Gastroesophageal sphincter (tissue), 3 donors: ENCODE measurements at regions not wholly inside any gene's neighbourhood (a gene's known extent, or its start where the extent isn't known, plus 50 kb on each side); places are given as distances from the start of the nearest gene placed in this dataset.

Experiments used
- POLR2A ChIP-seq, 2 donors: fragments of 450-650 bp; IDR thresholded peaks; one replicate each; pipeline ENCODE4 v1.6.1; 2017; ENCODE audit warnings: antibody characterized with exemption in 2 of 2, mild to moderate bottlenecking in 2 of 2, moderate library complexity in 1 of 2
- POLR2AphosphoS5 ChIP-seq: sonication (generic); formaldehyde crosslinking; IDR thresholded peaks from one replicate; pipeline ENCODE4 v1.6.1; 2017; ENCODE audit warnings: antibody characterized with exemption
- TF ChIP-seq, protein P1 (sequence below), 4 experiments: fragments of 200-600 bp in 2 of 4; fragments of 450-650 bp in 2 of 4; sonication (generic) in 1 of 4; IDR thresholded peaks; one replicate each; pipeline ENCODE4 v1.5.1; 2017 to 2019; ENCODE audit warnings: antibody characterized with exemption in 4 of 4, mild to moderate bottlenecking in 2 of 4, moderate library complexity in 2 of 4

DNA sequence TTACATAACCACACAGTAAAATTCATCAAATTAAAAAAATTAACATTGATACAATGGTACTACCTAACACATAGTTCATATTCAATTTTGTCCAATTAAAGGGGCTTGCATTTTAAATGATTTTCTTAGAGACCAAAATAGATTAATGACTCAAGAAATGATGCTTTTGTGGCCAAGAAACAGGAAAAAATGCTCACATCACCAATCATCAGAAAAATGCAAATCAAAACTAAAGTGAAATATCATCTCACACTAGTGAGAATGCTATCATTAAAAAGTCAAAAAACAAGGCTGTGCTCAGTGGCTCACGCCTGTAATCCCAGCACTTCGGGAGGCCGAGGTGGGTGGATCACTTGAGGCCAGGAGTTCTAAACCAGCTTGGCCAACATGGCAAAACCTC is 235.6 kb downstream of the PIK3C3 start:
- TF ChIP-seq, protein P1, sequence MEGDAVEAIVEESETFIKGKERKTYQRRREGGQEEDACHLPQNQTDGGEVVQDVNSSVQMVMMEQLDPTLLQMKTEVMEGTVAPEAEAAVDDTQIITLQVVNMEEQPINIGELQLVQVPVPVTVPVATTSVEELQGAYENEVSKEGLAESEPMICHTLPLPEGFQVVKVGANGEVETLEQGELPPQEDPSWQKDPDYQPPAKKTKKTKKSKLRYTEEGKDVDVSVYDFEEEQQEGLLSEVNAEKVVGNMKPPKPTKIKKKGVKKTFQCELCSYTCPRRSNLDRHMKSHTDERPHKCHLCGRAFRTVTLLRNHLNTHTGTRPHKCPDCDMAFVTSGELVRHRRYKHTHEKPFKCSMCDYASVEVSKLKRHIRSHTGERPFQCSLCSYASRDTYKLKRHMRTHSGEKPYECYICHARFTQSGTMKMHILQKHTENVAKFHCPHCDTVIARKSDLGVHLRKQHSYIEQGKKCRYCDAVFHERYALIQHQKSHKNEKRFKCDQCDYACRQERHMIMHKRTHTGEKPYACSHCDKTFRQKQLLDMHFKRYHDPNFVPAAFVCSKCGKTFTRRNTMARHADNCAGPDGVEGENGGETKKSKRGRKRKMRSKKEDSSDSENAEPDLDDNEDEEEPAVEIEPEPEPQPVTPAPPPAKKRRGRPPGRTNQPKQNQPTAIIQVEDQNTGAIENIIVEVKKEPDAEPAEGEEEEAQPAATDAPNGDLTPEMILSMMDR (IDR thresholded peaks at IDR 0.05), result no peak
- TF ChIP-seq POLR2A (IDR thresholded peaks at IDR 0.05) (no peak), POLR2AphosphoS5 (no peak)
